SK-N-SH (cell line): ENCODE measurements at regions not wholly inside any gene's neighbourhood (a gene's known extent, or its start where the extent isn't known, plus 50 kb on each side); places are given as distances from the start of the nearest gene placed in this dataset.
A peak's percentile ranks its signal among the peaks of the same experiment; 100 is the strongest.

Experiments used
- CTCF ChIA-PET: fragments of 300-600, 350-600 bp; formaldehyde crosslinking; extraction: SDS; loops from one replicate; lab custom pipeline; 2021; lab: Yijun Ruan, JAX
- POLR2A ChIA-PET: fragments of 350-600 bp; sonication (Branson Sonifier 250); formaldehyde crosslinking; extraction: SDS; loops from one replicate; lab custom pipeline; 2020; ENCODE audit warnings: antibody characterized with exemption, inconsistent platforms; lab: Yijun Ruan, JAX
- DNase-seq: peaks from one replicate; pipeline ENCODE4 v3.0.0; 2012
- H2AFZ ChIP-seq: fragments of 200-600 bp; sonication (generic); 2 replicates; pipeline ENCODE4 v1.8.1; 2016; ENCODE audit warnings: antibody characterized with exemption, mild to moderate bottlenecking, low read depth
- H3F3A ChIP-seq: fragments of 200-600 bp; sonication (generic); replicated peaks from 2 replicates; pipeline ENCODE3; 2016; ENCODE audit warnings: antibody characterized with exemption, mild to moderate bottlenecking; ENCODE audit not compliant: insufficient read depth
- H3K27ac ChIP-seq, 2 experiments: fragments of 200-500 bp in 1 of 2; fragments of 200-600 bp in 1 of 2; sonication (Bioruptor generic) in 1 of 2; sonication (generic), shearing (Covaris generic) in 1 of 2; 2 replicates each; pipeline versions ENCODE4 v1.5.1 to v1.6.1; 2014 to 2016; ENCODE audit warnings: low read depth in 2 of 2, inconsistent platforms in 1 of 2, low read length in 1 of 2, mild to moderate bottlenecking in 1 of 2, mixed read lengths in 1 of 2
- H3K27me3 ChIP-seq: fragments of 200-600 bp; sonication (generic), shearing (Covaris generic); 2 replicates; pipeline ENCODE4 v1.6.1; 2016; ENCODE audit warnings: mixed run types; ENCODE audit not compliant: insufficient read depth
- H3K36me3 ChIP-seq, 2 experiments: fragments of 200-500 bp in 1 of 2; fragments of 200-600 bp in 1 of 2; sonication (Bioruptor generic) in 1 of 2; sonication (generic) in 1 of 2; replicated peaks in 1 of 2; 2 replicates each; pipeline versions ENCODE3 to v1.5.1; 2014 to 2016; ENCODE audit warnings: low read length in 1 of 2, mild to moderate bottlenecking in 1 of 2; ENCODE audit not compliant: insufficient read depth in 2 of 2, control insufficient read depth in 1 of 2
- H3K4me1 ChIP-seq, 2 experiments: fragments of 200-500 bp in 1 of 2; fragments of 200-600 bp in 1 of 2; sonication (Bioruptor generic) in 1 of 2; sonication (generic), shearing (Covaris generic) in 1 of 2; 2 replicates each; pipeline versions ENCODE4 v1.5.1 to v1.6.1; 2014 to 2016; ENCODE audit warnings: low read depth in 1 of 2, low read length in 1 of 2, mixed run types in 1 of 2; ENCODE audit not compliant: insufficient read depth in 2 of 2, control insufficient read depth in 1 of 2
- H3K4me2 ChIP-seq: fragments of 200-600 bp; sonication (generic), shearing (Covaris generic); 2 replicates; pipeline ENCODE4 v1.6.1; 2017; ENCODE audit warnings: mixed run types
- H3K4me3 ChIP-seq, 2 experiments: fragments of 200-500 bp in 1 of 2; fragments of 200-600 bp in 1 of 2; sonication (Bioruptor generic) in 1 of 2; sonication (generic), shearing (Covaris generic) in 1 of 2; 2 replicates each; pipeline versions ENCODE4 v1.5.1 to v1.8.1; 2014 to 2016; ENCODE audit warnings: low read depth in 2 of 2, inconsistent platforms in 1 of 2, low read length in 1 of 2, mild to moderate bottlenecking in 1 of 2, mixed read lengths in 1 of 2, moderate library complexity in 1 of 2
- H3K79me2 ChIP-seq: fragments of 200-600 bp; sonication (generic); 2 replicates; pipeline ENCODE4 v1.8.1; 2017; ENCODE audit warnings: mild to moderate bottlenecking; ENCODE audit not compliant: insufficient read depth
- H3K9ac ChIP-seq: fragments of 200-600 bp; sonication (generic); 2 replicates; pipeline ENCODE4 v1.6.1; 2017; ENCODE audit warnings: mixed run types
- H3K9me2 ChIP-seq: fragments of 200-600 bp; sonication (generic); 2 replicates; pipeline ENCODE4 v1.6.1; 2017; ENCODE audit warnings: mixed run types
- H3K9me3 ChIP-seq: fragments of 200-600 bp; sonication (generic); 2 replicates; pipeline ENCODE4 v1.6.1; 2017; ENCODE audit warnings: mixed run types, mild to moderate bottlenecking, moderate library complexity
- H4K20me1 ChIP-seq: fragments of 200-600 bp; sonication (generic); 2 replicates; pipeline ENCODE4 v1.6.1; 2017; ENCODE audit warnings: mild to moderate bottlenecking, mixed run types; ENCODE audit not compliant: insufficient read depth
- CHD2 ChIP-seq: fragments of 150-350 bp; IDR thresholded peaks from 2 replicates; pipeline ENCODE4 v1.6.1; 2018; ENCODE audit warnings: low read length; ENCODE audit not compliant: partially characterized antibody
- ELF1 ChIP-seq: IDR thresholded peaks from 2 replicates; pipeline ENCODE4 v1.4.0; 2012
- EP300 ChIP-seq, 2 experiments: IDR thresholded peaks; 2 replicates each; pipeline versions ENCODE4 v1.4.0 to v1.6.1; 2012; ENCODE audit warnings: borderline replicate concordance in 1 of 2, low read depth in 1 of 2, low read length in 1 of 2
- EZH2phosphoT487 ChIP-seq: fragments of 200-600 bp; sonication (generic); IDR thresholded peaks from 2 replicates; pipeline ENCODE4 v1.6.1; 2017; ENCODE audit warnings: low read depth, mixed run types, mild to moderate bottlenecking, antibody characterized with exemption, moderate library complexity, borderline replicate concordance
- FOSL2 ChIP-seq: IDR thresholded peaks from 2 replicates; pipeline ENCODE4 v1.4.0; 2012; ENCODE audit warnings: low read depth, mild to moderate bottlenecking, moderate library complexity, borderline replicate concordance
- GABPA ChIP-seq: IDR thresholded peaks from 2 replicates; pipeline ENCODE4 v1.4.0; 2012; ENCODE audit warnings: low read depth, mild to moderate bottlenecking
- GATA2 ChIP-seq: sonication (generic); formaldehyde crosslinking; IDR thresholded peaks from 2 replicates; pipeline ENCODE4 v1.5.0; 2020; ENCODE audit warnings: mild to moderate bottlenecking, missing genetic modification reagents
- JUND ChIP-seq: IDR thresholded peaks from 2 replicates; pipeline ENCODE4 v1.4.0; 2012
- MEF2A ChIP-seq: IDR thresholded peaks from 2 replicates; pipeline ENCODE4 v1.4.0; 2012; ENCODE audit warnings: low read depth, borderline replicate concordance
- MXI1 ChIP-seq: IDR thresholded peaks from 2 replicates; pipeline ENCODE4 v1.6.1; 2012; ENCODE audit warnings: mild to moderate bottlenecking, low read depth, low read length, improper control_type of control experiment
- POLR2AphosphoS5 ChIP-seq: IDR thresholded peaks from 2 replicates; pipeline ENCODE4 v1.6.1; 2012; ENCODE audit warnings: low read depth, low read length
- RAD21 ChIP-seq: IDR thresholded peaks from 2 replicates; pipeline ENCODE4 v1.6.1; 2012; ENCODE audit warnings: mild to moderate bottlenecking, low read length
- RCOR1 ChIP-seq: fragments of 150-350 bp; IDR thresholded peaks from 2 replicates; pipeline ENCODE4 v1.6.1; 2017; ENCODE audit warnings: antibody characterized with exemption, low read length
- RXRA ChIP-seq: IDR thresholded peaks from 2 replicates; pipeline ENCODE4 v1.4.0; 2012; ENCODE audit warnings: low read depth, mild to moderate bottlenecking, borderline replicate concordance
- SIN3A ChIP-seq: IDR thresholded peaks from 2 replicates; pipeline ENCODE4 v1.6.1; 2012; ENCODE audit warnings: low read depth, mild to moderate bottlenecking, low read length, moderate library complexity, borderline replicate concordance
- TAF1 ChIP-seq: IDR thresholded peaks from 2 replicates; pipeline ENCODE4 v1.6.1; 2012; ENCODE audit warnings: low read depth, mild to moderate bottlenecking, low read length, moderate library complexity, borderline replicate concordance
- TCF12 ChIP-seq: IDR thresholded peaks from 2 replicates; pipeline ENCODE4 v1.4.0; 2012
- TEAD4 ChIP-seq: IDR thresholded peaks from 2 replicates; pipeline ENCODE4 v1.4.0; 2012; ENCODE audit warnings: mild to moderate bottlenecking, borderline replicate concordance; ENCODE audit not compliant: insufficient read depth
- WGBS: methylation state at CpG from one replicate; pipeline ENCODE4 v1.1.6; 2017; ENCODE audit warnings: low lambda C conversion rate; 5-methylcytosine and 5-hydroxymethylcytosine counted together
- TF ChIP-seq, protein P1 (sequence below): IDR thresholded peaks from 2 replicates; pipeline ENCODE4 v1.4.0; 2012; ENCODE audit warnings: low read depth, borderline replicate concordance
- TF ChIP-seq, protein P2 (sequence below): IDR thresholded peaks from 2 replicates; pipeline ENCODE4 v1.4.0; 2012; ENCODE audit warnings: low read depth, borderline replicate concordance

DNA sequence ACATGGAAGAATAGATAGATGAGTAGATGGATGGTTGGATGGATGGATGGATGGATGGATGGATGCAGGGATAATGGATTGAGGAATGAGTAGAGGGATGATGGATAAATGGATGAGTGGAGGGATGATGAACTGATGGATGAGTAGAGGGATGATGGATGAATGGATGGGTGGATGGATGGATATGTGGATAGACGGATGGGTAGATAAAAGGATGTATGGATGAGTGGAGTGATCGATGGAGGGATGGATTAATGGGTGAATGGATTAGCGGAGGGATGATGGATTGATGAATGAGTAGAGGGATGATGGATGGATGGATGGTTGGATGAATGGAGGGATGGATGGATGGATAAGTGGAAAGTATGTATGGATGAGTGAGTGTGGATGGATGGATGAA, 533.2 kb downstream of the RFC3 start (continued):
- TF ChIP-seq TEAD4 (no peak), POLR2AphosphoS5 (no peak), EZH2phosphoT487 (no peak), TAF1 (no peak), RXRA (no peak), GATA2 (no peak), CHD2 (no peak), MXI1 (no peak)

DNA sequence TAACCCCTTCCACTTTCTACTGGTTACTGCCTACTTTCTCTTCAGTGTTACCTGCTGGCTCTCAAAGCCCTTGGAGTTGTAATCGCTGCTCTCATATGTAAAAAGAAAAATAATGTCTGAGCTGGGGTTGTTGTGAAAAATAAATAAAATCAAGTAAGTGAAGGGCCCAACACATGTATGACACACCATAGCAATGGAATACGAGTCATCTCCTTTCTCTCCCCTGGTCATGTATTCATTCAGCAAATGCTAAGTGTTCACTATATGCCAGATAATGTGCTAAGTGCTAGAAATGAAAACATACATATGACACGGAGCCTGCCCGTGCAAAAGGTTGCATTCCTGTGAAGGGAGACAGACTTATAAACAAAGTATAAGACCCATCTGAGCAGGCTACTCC, 535.0 kb downstream of the RFC3 start:
- ChIA-PET POLR2A (no interaction called here), CTCF (no interaction called here)
- Histone ChIP-seq H3K79me2 (no peaks in the 10 kb centered on the region), H3K27ac (no peak overlapping the region), H2AFZ (no peak overlapping the region), H3K4me2 (no peak overlapping the region), H3K4me1 (peaks cover 19% of the 10 kb centered on the region in 2 experiments), H3K4me3 (no peak overlapping the region), H3K9me3 (no peaks in the 10 kb centered on the region), H3K27me3 (no peaks in the 10 kb centered on the region), H4K20me1 (no peaks in the 10 kb centered on the region), H3K9me2 (no peaks in the 10 kb centered on the region), H3K36me3 (no peaks in the 10 kb centered on the region), H3F3A (peaks cover 24% of the 10 kb centered on the region), H3K9ac (no peak overlapping the region)
- no peak for TF ChIP-seq MXI1
- no peak for TF ChIP-seq MEF2A
- TF ChIP-seq, protein P1, sequence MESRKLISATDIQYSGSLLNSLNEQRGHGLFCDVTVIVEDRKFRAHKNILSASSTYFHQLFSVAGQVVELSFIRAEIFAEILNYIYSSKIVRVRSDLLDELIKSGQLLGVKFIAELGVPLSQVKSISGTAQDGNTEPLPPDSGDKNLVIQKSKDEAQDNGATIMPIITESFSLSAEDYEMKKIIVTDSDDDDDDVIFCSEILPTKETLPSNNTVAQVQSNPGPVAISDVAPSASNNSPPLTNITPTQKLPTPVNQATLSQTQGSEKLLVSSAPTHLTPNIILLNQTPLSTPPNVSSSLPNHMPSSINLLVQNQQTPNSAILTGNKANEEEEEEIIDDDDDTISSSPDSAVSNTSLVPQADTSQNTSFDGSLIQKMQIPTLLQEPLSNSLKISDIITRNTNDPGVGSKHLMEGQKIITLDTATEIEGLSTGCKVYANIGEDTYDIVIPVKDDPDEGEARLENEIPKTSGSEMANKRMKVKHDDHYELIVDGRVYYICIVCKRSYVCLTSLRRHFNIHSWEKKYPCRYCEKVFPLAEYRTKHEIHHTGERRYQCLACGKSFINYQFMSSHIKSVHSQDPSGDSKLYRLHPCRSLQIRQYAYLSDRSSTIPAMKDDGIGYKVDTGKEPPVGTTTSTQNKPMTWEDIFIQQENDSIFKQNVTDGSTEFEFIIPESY: no peak
- WGBS: 91% methylated on average over 4 of the region's 4 CpGs
- no peak for DNase-seq

DNA sequence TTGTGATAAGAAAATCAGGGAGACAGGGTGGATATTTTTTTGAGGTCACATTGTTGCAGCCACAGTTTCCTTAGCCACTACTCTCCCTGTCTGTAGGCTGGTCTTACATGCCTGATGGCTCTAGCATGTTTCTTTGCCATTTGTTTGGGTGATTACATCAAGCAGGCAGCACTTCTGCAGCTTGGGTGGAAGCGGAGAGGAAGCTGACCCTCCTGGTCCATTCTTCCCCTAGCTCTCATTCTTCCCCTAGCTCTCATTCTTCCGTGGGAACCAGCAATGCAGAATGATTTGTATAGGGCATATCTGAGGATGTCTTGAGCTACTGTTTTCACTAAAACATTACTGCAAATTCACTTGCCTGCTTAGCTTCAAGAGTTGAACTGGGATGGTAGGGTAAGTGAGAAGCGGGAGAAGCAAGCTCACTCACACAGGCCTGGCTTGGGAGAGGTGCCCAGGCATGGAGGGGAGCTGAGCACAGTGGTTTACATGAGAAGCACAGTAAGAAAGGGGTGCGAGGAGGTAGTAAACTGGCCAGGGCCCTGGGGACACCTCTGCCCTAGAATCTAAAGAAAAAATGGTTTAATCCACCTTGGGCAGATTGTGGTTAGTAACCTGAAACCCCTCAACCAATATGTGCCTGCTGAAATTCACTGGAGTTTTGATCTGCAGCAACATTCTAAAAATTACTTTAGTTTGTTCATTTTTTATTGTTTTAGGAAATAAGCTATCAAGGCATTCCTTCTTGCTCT, 538.9 kb downstream of the RFC3 start:
- H3K4me1 ChIP-seq: peaks cover 19 to 25% of the 10 kb centered on the region in 2 experiments; a peak in 3 of 4 replicates
- H3K27ac ChIP-seq: peak overlapping the region; percentile 51 to 87
- ChIA-PET POLR2A (no interaction called here), CTCF (interaction anchor here (0.7 kb wide), 1 partner anchor 15 kb away, joined by 3 read pairs; no protein-coding TSS in a partner anchor)
- H3F3A ChIP-seq: peaks cover 28% of the 10 kb centered on the region
- peak overlapping the region; percentile 67; the same call in 1 of the 2 replicates for H2AFZ ChIP-seq
- TF ChIP-seq EP300 (IDR thresholded peaks at IDR 0.05; ENCODE audit: borderline replicate concordance in 1 of 2, low read depth in 1 of 2, low read length in 1 of 2) (no peak), POLR2AphosphoS5 (no peak), SIN3A (no peak), MXI1 (no peak), ELF1 (no peak), TAF1 (no peak), RCOR1 (no peak), FOSL2 (no peak), TEAD4 (no peak), RAD21 (no peak), JUND (no peak), GABPA (no peak), TCF12 (no peak)
- TF ChIP-seq, protein P2, sequence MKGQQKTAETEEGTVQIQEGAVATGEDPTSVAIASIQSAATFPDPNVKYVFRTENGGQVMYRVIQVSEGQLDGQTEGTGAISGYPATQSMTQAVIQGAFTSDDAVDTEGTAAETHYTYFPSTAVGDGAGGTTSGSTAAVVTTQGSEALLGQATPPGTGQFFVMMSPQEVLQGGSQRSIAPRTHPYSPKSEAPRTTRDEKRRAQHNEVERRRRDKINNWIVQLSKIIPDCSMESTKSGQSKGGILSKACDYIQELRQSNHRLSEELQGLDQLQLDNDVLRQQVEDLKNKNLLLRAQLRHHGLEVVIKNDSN: no peak
- no peaks in the 10 kb centered on the region for H3K9me2 ChIP-seq
- no peaks in the 10 kb centered on the region for H3K27me3 ChIP-seq
- no peak for DNase-seq
- peak overlapping the region; percentile 43; the same call in 1 of the 2 replicates for H3K9ac ChIP-seq
- no peaks in the 10 kb centered on the region for H3K79me2 ChIP-seq
- peak overlapping the region; percentile 57 for H3K4me2 ChIP-seq
- H3K9me3 ChIP-seq: no peaks in the 10 kb centered on the region
- no peak overlapping the region for H3K4me3 ChIP-seq
- H3K36me3 ChIP-seq: no peaks in the 10 kb centered on the region
- no peaks in the 10 kb centered on the region for H4K20me1 ChIP-seq
- WGBS: 86% methylated on average over 4 of the region's 4 CpGs
